ENCODE measurements at regions not wholly inside any gene's neighbourhood (a gene's known extent, or its start where the extent isn't known, plus 50 kb on each side); places are given as distances from the start of the nearest gene placed in this dataset.
A peak's percentile ranks its signal among the peaks of the same experiment; 100 is the strongest.

GRCh38 chr5:71924980-71925379 is 182.3 kb upstream of the MAP1B start:
- in situ Hi-C loops (cut with MboI; ENCODE audit: low sequenced_read_pairs), result no loop called here
- Histone ChIP-seq H2BK20ac (ENCODE audit: low read depth, low read length) (no peak overlapping the region), H3K56ac (ENCODE audit: extremely low read depth, insufficient read depth, low read length) (no peak overlapping the region), H3K4me2 (ENCODE audit: low read depth, low read length) (peak overlapping the region; percentile 63; the same call in 1 of the 2 replicates), H2BK15ac (ENCODE audit: low read depth, low read length) (no peak overlapping the region), H4K20me1 (ENCODE audit: insufficient read depth, low read length) (no peaks in the 10 kb centered on the region), H3K23ac (ENCODE audit: low read depth, low read length) (no peak overlapping the region), H3K9me1 (ENCODE audit: insufficient read depth, low read length) (no peaks in the 10 kb centered on the region; the same call in 1 of the 2 replicates), H2AK9ac (replicated peaks; ENCODE audit: low read depth, low read length, poor library complexity) (no peak overlapping the region), H3K4me3 (ENCODE audit: insufficient read depth, low read depth, low read length) (no peak overlapping the region), H3K9me3 (ENCODE audit: control insufficient read depth, insufficient read depth, low read length) (peaks cover 2% of the 10 kb centered on the region), H3K18ac (ENCODE audit: low read depth, low read length) (no peak overlapping the region; the same call in 1 of the 2 replicates), H4K8ac (ENCODE audit: low read depth in 2 of 2, low read length in 2 of 2) (no peak overlapping the region), H2BK5ac (ENCODE audit: low read depth, low read length, poor library complexity, severe bottlenecking) (no peak overlapping the region), H2AFZ (replicated peaks; ENCODE audit: low read length, poor library complexity) (no peak overlapping the region), H3K4me1 (ENCODE audit: control insufficient read depth, insufficient read depth, low read length) (peaks cover 2% of the 10 kb centered on the region), H3K27me3 (ENCODE audit: control insufficient read depth, insufficient read depth, low read length) (peaks cover 4% of the 10 kb centered on the region; the same call in 1 of the 2 replicates), H3K14ac (replicated peaks; ENCODE audit: low read depth, low read length) (no peak overlapping the region), H4K91ac (ENCODE audit: insufficient read depth, low read depth, low read length) (no peak overlapping the region), H2AK5ac (ENCODE audit: low read depth, low read length) (no peak overlapping the region), H3K9ac (ENCODE audit: low read depth, low read length) (no peak overlapping the region), H3K4ac (ENCODE audit: low read depth, low read length) (no peak overlapping the region), H3K79me1 (ENCODE audit: low read depth in 1 of 2, low read length in 2 of 2) (no peaks in the 10 kb centered on the region), H3K36me3 (ENCODE audit: control insufficient read depth, insufficient read depth, low read length) (no peaks in the 10 kb centered on the region), H4K5ac (ENCODE audit: low read depth, low read length) (peak overlapping the region; percentile 68; the same call in 1 of the 2 replicates), H3K27ac (ENCODE audit: insufficient read depth, low read length) (no peak overlapping the region), H2BK120ac (ENCODE audit: low read depth, low read length) (no peak overlapping the region)
- ATAC-seq (ENCODE audit: low read depth) (peak; percentile 78), DNase-seq (peak; percentile 69)
- TF ChIP-seq ELK1 (IDR thresholded peaks at IDR 0.05; ENCODE audit: borderline replicate concordance, low read depth, low read length), result no peak
- no peak for TF ChIP-seq POLR2A (IDR thresholded peaks at IDR 0.05; ENCODE audit: low read depth, low read length)
- peak; percentile 29; the same call in 1 of the 2 replicates for TF ChIP-seq CEBPB (IDR thresholded peaks at IDR 0.05; ENCODE audit: low read depth, low read length)
- no peak for TF ChIP-seq MXI1 (IDR thresholded peaks at IDR 0.05; ENCODE audit: borderline replicate concordance, low read depth, low read length)
- CTCF ChIA-PET, result no interaction called here
- intact Hi-C loops (cut with micrococcal nuclease), result no loop called here
- WGBS, 2 experiments (ENCODE audit: extremely low coverage in 2 of 2, insufficient read length in 1 of 2), result no CpG with 5 or more reads among the region's 3 CpGs
- POLR2A ChIA-PET (ENCODE audit: unreplicated experiment), result no interaction called here
- dilution Hi-C loops (cut with HindIII; ENCODE audit: low sequenced_read_pairs, unreplicated experiment), result no loop called here
- BruUV-seq (replicated peaks), result no TSS peak

Measured in IMR-90 (cell line).